ENCODE measurements at regions not wholly inside any gene's neighbourhood (a gene's known extent, or its start where the extent isn't known, plus 50 kb on each side); places are given as distances from the start of the nearest gene placed in this dataset.
A peak's percentile ranks its signal among the peaks of the same experiment; 100 is the strongest.

GRCh38 chr7:121575194-121575765 lies 179.2 kb upstream of the FAM3C start:
- no peak for TF ChIP-seq CTCF (IDR thresholded peaks at IDR 0.05)
- Histone ChIP-seq H3K27me3 (peaks cover 0 to 4% (median 0%) of the 10 kb centered on the region in 4 donors), H3K4me3 (no peak overlapping the region), H3K27ac (peak overlapping the region in 1 of 4 donors; percentile 18), H3K4me1 (peaks cover 0 to 18% (median 0%) of the 10 kb centered on the region in 3 donors), H3K9me3 (no peaks in the 10 kb centered on the region), H3K36me3 (no peaks in the 10 kb centered on the region)
- intact Hi-C loops (cut with DNase I) = no loop called here
- WGBS, 2 donors = 23 to 31% methylated on average over 1 of the region's 1 CpG
- no peak for DNase-seq

GRCh38 chr7:121574109-121574508 lies 178.0 kb upstream of the FAM3C start:
- intact Hi-C loops (cut with DNase I) = no loop called here
- DNase-seq = no peak
- Histone ChIP-seq H3K4me1 (peaks cover 0 to 18% (median 0%) of the 10 kb centered on the region in 3 donors), H3K27ac (no peak overlapping the region), H3K36me3 (no peaks in the 10 kb centered on the region), H3K9me3 (no peaks in the 10 kb centered on the region), H3K27me3 (peaks cover 0 to 4% (median 0%) of the 10 kb centered on the region in 4 donors), H3K4me3 (no peak overlapping the region)
- TF ChIP-seq CTCF (IDR thresholded peaks at IDR 0.05) (no peak), POLR2A (IDR thresholded peaks at IDR 0.05) (no peak)

GRCh38 chr7:121572615-121573014 lies 176.5 kb upstream of the FAM3C start:
- Histone ChIP-seq H3K27me3 (peaks cover 0 to under 1% (median 0%) of the 10 kb centered on the region in 4 donors), H3K4me3 (no peak overlapping the region), H3K4me1 (peaks cover 0 to 18% (median 0%) of the 10 kb centered on the region in 3 donors), H3K9me3 (no peaks in the 10 kb centered on the region), H3K27ac (no peak overlapping the region), H3K36me3 (no peaks in the 10 kb centered on the region)
- TF ChIP-seq POLR2A (IDR thresholded peaks at IDR 0.05) (no peak), CTCF (IDR thresholded peaks at IDR 0.05) (no peak)
- intact Hi-C loops (cut with DNase I) = no loop called here
- no peak for DNase-seq
- WGBS, 2 donors = 67 to 93% methylated on average over 1 to 3 of the region's 7 CpGs

- no peak overlapping the region for H3K4me3 ChIP-seq
- H3K27me3 ChIP-seq = no peaks in the 10 kb centered on the region
- no peaks in the 10 kb centered on the region for H3K9me3 ChIP-seq
- TF ChIP-seq POLR2A (IDR thresholded peaks at IDR 0.05) = no peak
- TF ChIP-seq CTCF (IDR thresholded peaks at IDR 0.05) = no peak
- WGBS, 2 donors = 84 to 91% methylated on average over 3 of the region's 3 CpGs
- no peak overlapping the region for H3K27ac ChIP-seq
- H3K4me1 ChIP-seq = peaks cover 0 to 6% (median 0%) of the 10 kb centered on the region in 3 donors
- no peak for DNase-seq
- no peaks in the 10 kb centered on the region for H3K36me3 ChIP-seq
- intact Hi-C loops (cut with DNase I) = no loop called here
Observed at GRCh38 chr7:121570365-121570764, 174.3 kb upstream of the FAM3C start.

- TF ChIP-seq POLR2A (IDR thresholded peaks at IDR 0.05) = no peak
- TF ChIP-seq CTCF (IDR thresholded peaks at IDR 0.05) = peak in 3 of 6 experiments; percentile 23 to 56 (median 25)
- H3K4me3 ChIP-seq = no peak overlapping the region
- DNase-seq = no peak
- no peaks in the 10 kb centered on the region for H3K27me3 ChIP-seq
- H3K27ac ChIP-seq = no peak overlapping the region
- H3K4me1 ChIP-seq = no peaks in the 10 kb centered on the region
- no peaks in the 10 kb centered on the region for H3K36me3 ChIP-seq
- intact Hi-C loops (cut with DNase I) = no loop called here
- H3K9me3 ChIP-seq = no peaks in the 10 kb centered on the region
- WGBS, 2 donors = 15 to 32% methylated on average over 1 of the region's 1 CpG
Observed at GRCh38 chr7:121563177-121563576, 167.1 kb upstream of the FAM3C start.

Measured in esophagus squamous epithelium (tissue), 5 donors.